Transverse colon (tissue), 4 donors: ENCODE measurements at regions not wholly inside any gene's neighbourhood (a gene's known extent, or its start where the extent isn't known, plus 50 kb on each side); places are given as distances from the start of the nearest gene placed in this dataset.

ENCODE experiments used
- DNase-seq: peaks from one replicate; pipeline ENCODE4 v3.0.0-alpha.2; 2019
- H3K27ac ChIP-seq, 4 donors: fragments of 200-600 bp; sonication (generic); 2 replicates each; pipeline ENCODE4 v1.5.1; 2016 to 2018; ENCODE audit warnings: inconsistent platforms in 4 of 4
- H3K27me3 ChIP-seq: fragments of 200-600 bp; sonication (generic); 2 replicates; pipeline ENCODE4 v1.5.1; 2017; ENCODE audit warnings: inconsistent platforms
- H3K36me3 ChIP-seq, 4 donors: fragments of 200-600 bp; sonication (generic); 2 replicates each; pipeline ENCODE4 v1.5.1; 2017 to 2019; ENCODE audit warnings: inconsistent platforms in 4 of 4
- H3K4me1 ChIP-seq, 4 donors: fragments of 200-600 bp; sonication (generic); 2 replicates each; pipeline ENCODE4 v1.5.1; 2017 to 2020; ENCODE audit warnings: inconsistent platforms in 4 of 4
- H3K4me3 ChIP-seq, 4 donors: fragments of 200-600 bp; sonication (generic); 1 replicate in 1 of 4; 2 replicates in 3 of 4; pipeline versions ENCODE4 v1.5.1 to v1.6.1; 2017 to 2019; ENCODE audit warnings: inconsistent platforms in 4 of 4
- H3K9me3 ChIP-seq, 2 donors: fragments of 200-600 bp; sonication (generic); 2 replicates each; pipeline ENCODE4 v1.5.1; 2017 to 2019; ENCODE audit warnings: inconsistent platforms in 2 of 2
- CTCF ChIP-seq, 5 experiments: fragments of 200-600 bp in 3 of 5; fragments of 450-650 bp in 2 of 5; sonication (generic) in 3 of 5; IDR thresholded peaks; 1 replicate in 2 of 5; 2 replicates in 3 of 5; pipeline ENCODE4 v1.5.1; 2016 to 2017; ENCODE audit warnings: antibody characterized with exemption in 5 of 5, inconsistent platforms in 3 of 5, mild to moderate bottlenecking in 2 of 5, moderate library complexity in 1 of 5
- EP300 ChIP-seq: sonication (generic); formaldehyde crosslinking; IDR thresholded peaks from one replicate; pipeline ENCODE4 v1.6.1; 2017; ENCODE audit warnings: antibody characterized with exemption, low read depth
- POLR2A ChIP-seq: fragments of 450-650 bp; IDR thresholded peaks from one replicate; pipeline ENCODE4 v1.6.1; 2016; ENCODE audit warnings: antibody characterized with exemption, mild to moderate bottlenecking, moderate library complexity
- POLR2AphosphoS5 ChIP-seq, 3 donors: sonication (generic); formaldehyde crosslinking; IDR thresholded peaks; one replicate each; pipeline ENCODE4 v1.6.1; 2016; ENCODE audit warnings: antibody characterized with exemption in 3 of 3
- WGBS, 2 donors: methylation state at CpG; one replicate each; pipeline ENCODE4 v1.1.5; 2018; ENCODE audit warnings: low coverage in 1 of 2; 5-methylcytosine and 5-hydroxymethylcytosine counted together
- in situ Hi-C, 4 donors: fragments of 200-750 bp; cut with MboI; loops; one replicate each; pipeline versions ENCODE4 v1.15.0 to v1.15.1; 2017; ENCODE audit warnings: low sequenced_read_pairs in 3 of 4, low pct_ligation_motif_present in 1 of 4, low pct_unique_long_range_greater_than_20kb in 1 of 4
- intact Hi-C: fragments of 100-400 bp; cut with DNase I; formaldehyde crosslinking; loops from one replicate; pipeline ENCODE4 v1.15.1; 2023; ENCODE audit warnings: low total_unique reads

- Histone ChIP-seq H3K4me1 (no peaks in the 10 kb centered on the region), H3K9me3 (no peaks in the 10 kb centered on the region), H3K36me3 (no peaks in the 10 kb centered on the region), H3K27me3 (no peaks in the 10 kb centered on the region), H3K27ac (no peak overlapping the region), H3K4me3 (no peak overlapping the region)
- DNase-seq: no peak
- intact Hi-C loops: loop anchor here (5.0 kb wide), 1 partner anchor 1946 kb away; no protein-coding TSS in a partner anchor
- in situ Hi-C loops: no loop called here
- TF ChIP-seq POLR2A: no peak
- no peak for TF ChIP-seq POLR2AphosphoS5 (IDR thresholded peaks at IDR 0.05)
- TF ChIP-seq CTCF (IDR thresholded peaks at IDR 0.05): no peak
- no peak for TF ChIP-seq EP300
Measured at GRCh38 chr2:191598296-191598695, 79.6 kb upstream of the NABP1 start.

GRCh38 chr2:191601060-191601459, 76.9 kb upstream of the NABP1 start:
- intact Hi-C loops (no loop called here), in situ Hi-C loops (no loop called here)
- WGBS, 2 donors: 75% methylated on average over 3 of the region's 3 CpGs; no CpG with 5 or more reads in 1 of the 2 donors
- no peaks in the 10 kb centered on the region for H3K27me3 ChIP-seq
- H3K4me1 ChIP-seq: no peaks in the 10 kb centered on the region
- no peaks in the 10 kb centered on the region for H3K36me3 ChIP-seq
- TF ChIP-seq POLR2A (no peak), POLR2AphosphoS5 (IDR thresholded peaks at IDR 0.05) (no peak), EP300 (no peak), CTCF (IDR thresholded peaks at IDR 0.05) (no peak)
- H3K27ac ChIP-seq: no peak overlapping the region
- no peak overlapping the region for H3K4me3 ChIP-seq
- no peaks in the 10 kb centered on the region for H3K9me3 ChIP-seq
- DNase-seq: no peak

GRCh38 chr2:191604154-191604553, 73.8 kb upstream of the NABP1 start:
- H3K9me3 ChIP-seq: no peaks in the 10 kb centered on the region
- H3K27ac ChIP-seq: no peak overlapping the region
- no peaks in the 10 kb centered on the region for H3K4me1 ChIP-seq
- no peaks in the 10 kb centered on the region for H3K36me3 ChIP-seq
- TF ChIP-seq POLR2A (no peak), CTCF (IDR thresholded peaks at IDR 0.05) (no peak), EP300 (no peak), POLR2AphosphoS5 (IDR thresholded peaks at IDR 0.05) (no peak)
- H3K27me3 ChIP-seq: no peaks in the 10 kb centered on the region
- in situ Hi-C loops: no loop called here
- intact Hi-C loops: no loop called here
- no peak overlapping the region for H3K4me3 ChIP-seq
- 85 to 90% methylated on average over 2 to 4 of the region's 4 CpGs for WGBS, 2 donors
- DNase-seq: no peak

GRCh38 chr2:191607096-191607495, 70.8 kb upstream of the NABP1 start:
- no peak for DNase-seq
- Histone ChIP-seq H3K9me3 (no peaks in the 10 kb centered on the region), H3K36me3 (no peaks in the 10 kb centered on the region), H3K27me3 (no peaks in the 10 kb centered on the region), H3K27ac (no peak overlapping the region), H3K4me3 (no peak overlapping the region), H3K4me1 (no peaks in the 10 kb centered on the region)
- TF ChIP-seq POLR2A (no peak), EP300 (no peak), CTCF (IDR thresholded peaks at IDR 0.05) (no peak)
- intact Hi-C loops: no loop called here
- in situ Hi-C loops: no loop called here
- WGBS, 2 donors: 86% methylated on average over 1 of the region's 1 CpG; no CpG with 5 or more reads in 1 of the 2 donors
